ENCODE measurements at regions not wholly inside any gene's neighbourhood (a gene's known extent, or its start where the extent isn't known, plus 50 kb on each side); places are given as distances from the start of the nearest gene placed in this dataset.

- intact Hi-C loops (cut with micrococcal nuclease), result no loop called here
- Histone ChIP-seq H3K36me3 (ENCODE audit: control insufficient read depth in 1 of 2, insufficient read depth in 2 of 2, low read length in 2 of 2) (no peaks in the 10 kb centered on the region), H3K4me1 (ENCODE audit: control insufficient read depth in 1 of 2, insufficient read depth in 2 of 2, low read length in 2 of 2) (peaks cover 5 to 13% of the 10 kb centered on the region in 2 experiments; a peak in 3 of 4 replicates), H3K9me3 (ENCODE audit: control insufficient read depth in 1 of 2, insufficient read depth in 1 of 2, low read depth in 1 of 2, low read length in 2 of 2) (no peaks in the 10 kb centered on the region), H3K4me3 (replicated peaks in 1 of 2; ENCODE audit: low read depth in 1 of 2, low read length in 2 of 2) (no peak overlapping the region), H3K79me2 (ENCODE audit: insufficient read depth, low read length) (no peaks in the 10 kb centered on the region), H3K9me2 (ENCODE audit: insufficient read depth) (no peaks in the 10 kb centered on the region), H3K4me2 (ENCODE audit: low read length) (no peak overlapping the region), H3K27me3 (ENCODE audit: insufficient read depth, low read length) (no peaks in the 10 kb centered on the region), H3K9ac (ENCODE audit: low read length) (no peak overlapping the region), H3K27ac (ENCODE audit: low read depth, low read length) (no peak overlapping the region), H2AFZ (ENCODE audit: low read depth, low read length, poor library complexity, severe bottlenecking) (no peak overlapping the region), H4K20me1 (ENCODE audit: insufficient read depth) (no peaks in the 10 kb centered on the region)
- RAD21 ChIA-PET (ENCODE audit: low non-redundant PET in 1 of 2, low total read pairs in 2 of 2, uncharacterized antibody in 2 of 2, unreplicated experiment in 2 of 2), result no interaction called here
- CTCF ChIA-PET, result no interaction called here
- no peak for TF ChIP-seq POLR2A (IDR thresholded peaks at IDR 0.05; ENCODE audit: borderline replicate concordance, extremely low read depth, insufficient read depth, insufficient read length)
- TF ChIP-seq CTCF (IDR thresholded peaks at IDR 0.05 in 2 of 3, conservative IDR thresholded peaks at IDR 0.05 in 1 of 3; ENCODE audit: borderline replicate concordance in 1 of 3, insufficient read depth in 1 of 3, low read depth in 2 of 3, low read length in 2 of 3), result no peak
- TF ChIP-seq MAX (IDR thresholded peaks at IDR 0.05), result no peak
- no peak for TF ChIP-seq ATF3 (IDR thresholded peaks at IDR 0.05)
- TF ChIP-seq SRF (IDR thresholded peaks at IDR 0.05; ENCODE audit: low read depth), result no peak
- no peak for TF ChIP-seq SP1 (IDR thresholded peaks at IDR 0.05; ENCODE audit: low read depth)
- no peak for TF ChIP-seq EZH2phosphoT487 (IDR thresholded peaks at IDR 0.05; ENCODE audit: borderline replicate concordance)
- TF ChIP-seq RAD21 (IDR thresholded peaks at IDR 0.05; ENCODE audit: low read depth), result no peak
- TF ChIP-seq ZBTB33 (IDR thresholded peaks at IDR 0.05; ENCODE audit: extremely low read depth, insufficient replicate concordance, low read length), result no peak
- TF ChIP-seq TCF7L2 (IDR thresholded peaks at IDR 0.05; ENCODE audit: borderline replicate concordance, extremely low read depth, insufficient read depth, insufficient read length), result no peak
- no peak for TF ChIP-seq EZH2 (IDR thresholded peaks at IDR 0.05)
- TF ChIP-seq CBX3 (IDR thresholded peaks at IDR 0.05; ENCODE audit: low read depth), result no peak
- no peak for TF ChIP-seq ZFX (IDR thresholded peaks at IDR 0.05)
- TF ChIP-seq POLR2AphosphoS5 (IDR thresholded peaks at IDR 0.05; ENCODE audit: low read depth, low read length), result no peak
- TF ChIP-seq FOSL1 (IDR thresholded peaks at IDR 0.05; ENCODE audit: low read depth), result no peak
- no peak for TF ChIP-seq ZNF274 (IDR thresholded peaks at IDR 0.05; ENCODE audit: low read depth, low read length)
- no peak for TF ChIP-seq REST (IDR thresholded peaks at IDR 0.05; ENCODE audit: low read depth)
- no peak for ATAC-seq
- no peak for DNase-seq (ENCODE audit: low read depth, low spot score)
- POLR2A ChIA-PET, result no interaction called here
- BruUV-seq (replicated peaks), result no TSS peak
Measured at GRCh38 chr2:42910645-42911405, 118.4 kb upstream of the HAAO start.
